ENCODE measurements at regions not wholly inside any gene's neighbourhood (a gene's known extent, or its start where the extent isn't known, plus 50 kb on each side); places are given as distances from the start of the nearest gene placed in this dataset.

DNA sequence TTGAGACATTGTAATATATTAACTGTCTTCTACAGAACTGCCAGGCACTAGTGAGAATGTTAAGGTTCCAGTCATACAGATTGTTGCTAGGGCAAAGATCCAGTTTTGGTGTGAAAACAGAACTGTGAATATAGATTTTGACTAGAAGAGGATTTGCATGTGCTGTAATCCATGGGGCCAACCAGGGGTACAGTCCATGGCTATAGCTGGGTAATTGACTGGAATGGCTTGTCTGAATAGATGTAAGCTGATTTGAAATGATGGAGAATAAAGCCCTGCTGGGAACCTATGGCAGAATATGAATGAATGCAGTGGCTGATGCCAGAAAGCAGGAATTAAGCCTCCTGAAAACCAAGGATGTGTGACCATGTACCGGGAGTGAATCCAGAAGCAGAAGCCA, 748.5 kb upstream of the CDH10 start:
- TF ChIP-seq RBBP5 (IDR thresholded peaks at IDR 0.05; ENCODE audit: borderline replicate concordance, low read depth, low read length): no peak
- no peak for TF ChIP-seq CTCF (IDR thresholded peaks at IDR 0.05; ENCODE audit: control extremely low read depth in 1 of 3, insufficient read depth in 1 of 3, low read depth in 1 of 3, low read length in 3 of 3)
- TF ChIP-seq, protein P1, sequence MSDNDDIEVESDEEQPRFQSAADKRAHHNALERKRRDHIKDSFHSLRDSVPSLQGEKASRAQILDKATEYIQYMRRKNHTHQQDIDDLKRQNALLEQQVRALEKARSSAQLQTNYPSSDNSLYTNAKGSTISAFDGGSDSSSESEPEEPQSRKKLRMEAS (IDR thresholded peaks at IDR 0.05): no peak
- TF ChIP-seq, protein P2, sequence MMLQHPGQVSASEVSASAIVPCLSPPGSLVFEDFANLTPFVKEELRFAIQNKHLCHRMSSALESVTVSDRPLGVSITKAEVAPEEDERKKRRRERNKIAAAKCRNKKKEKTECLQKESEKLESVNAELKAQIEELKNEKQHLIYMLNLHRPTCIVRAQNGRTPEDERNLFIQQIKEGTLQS (IDR thresholded peaks at IDR 0.05; ENCODE audit: insufficient read depth, low read depth, low read length): no peak
- no peak for TF ChIP-seq MAFK (IDR thresholded peaks at IDR 0.05; ENCODE audit: low read depth, low read length)

Measured in H1 (cell line).